ENCODE measurements at regions not wholly inside any gene's neighbourhood (a gene's known extent, or its start where the extent isn't known, plus 50 kb on each side); places are given as distances from the start of the nearest gene placed in this dataset.

GRCh38 chr10:36591436-36591835 is 534.0 kb upstream of the ANKRD30A start:
- no peak overlapping the region for H3K4me3 ChIP-seq (ENCODE audit: low read depth, low read length)
- no peak overlapping the region for H2AFZ ChIP-seq
- H3K27me3 ChIP-seq (ENCODE audit: control insufficient read depth, insufficient read depth, low read length): no peaks in the 10 kb centered on the region
- no peaks in the 10 kb centered on the region for H3K9me3 ChIP-seq (ENCODE audit: control insufficient read depth, low read length)
- no peaks in the 10 kb centered on the region for H3K79me2 ChIP-seq
- no peaks in the 10 kb centered on the region for H3K4me1 ChIP-seq
- H3K36me3 ChIP-seq (ENCODE audit: control insufficient read depth, insufficient read depth, low read length): no peaks in the 10 kb centered on the region
- TF ChIP-seq CTCF (IDR thresholded peaks at IDR 0.05): no peak
- H3K27ac ChIP-seq: no peak overlapping the region
- H3K9ac ChIP-seq: no peak overlapping the region
- H3K4me2 ChIP-seq (ENCODE audit: low read length): no peak overlapping the region

GRCh38 chr10:36583690-36584089 is 541.7 kb upstream of the ANKRD30A start:
- Histone ChIP-seq H3K4me1 (no peaks in the 10 kb centered on the region), H3K9ac (no peak overlapping the region), H3K36me3 (ENCODE audit: control insufficient read depth, insufficient read depth, low read length) (no peaks in the 10 kb centered on the region), H3K27ac (no peak overlapping the region), H3K27me3 (ENCODE audit: control insufficient read depth, insufficient read depth, low read length) (no peaks in the 10 kb centered on the region), H3K4me3 (ENCODE audit: low read depth, low read length) (no peak overlapping the region), H3K79me2 (no peaks in the 10 kb centered on the region), H3K9me3 (ENCODE audit: control insufficient read depth, low read length) (no peaks in the 10 kb centered on the region), H2AFZ (no peak overlapping the region), H3K4me2 (ENCODE audit: low read length) (no peak overlapping the region)
- TF ChIP-seq CTCF (IDR thresholded peaks at IDR 0.05): no peak

- no peaks in the 10 kb centered on the region for H3K27me3 ChIP-seq (ENCODE audit: control insufficient read depth, insufficient read depth, low read length)
- H3K4me1 ChIP-seq: no peaks in the 10 kb centered on the region
- no peak overlapping the region for H3K4me3 ChIP-seq (ENCODE audit: low read depth, low read length)
- no peak for TF ChIP-seq CTCF (IDR thresholded peaks at IDR 0.05)
- no peak overlapping the region for H2AFZ ChIP-seq
- no peaks in the 10 kb centered on the region for H3K9me3 ChIP-seq (ENCODE audit: control insufficient read depth, low read length)
- H3K4me2 ChIP-seq (ENCODE audit: low read length): no peak overlapping the region
- H3K36me3 ChIP-seq (ENCODE audit: control insufficient read depth, insufficient read depth, low read length): no peaks in the 10 kb centered on the region
- no peak overlapping the region for H3K9ac ChIP-seq
- H3K79me2 ChIP-seq: no peaks in the 10 kb centered on the region
- no peak overlapping the region for H3K27ac ChIP-seq
Observed at GRCh38 chr10:36581237-36581636, 544.2 kb upstream of the ANKRD30A start.

GRCh38 chr10:36578306-36578705 is 547.1 kb upstream of the ANKRD30A start:
- H3K4me3 ChIP-seq (ENCODE audit: low read depth, low read length): no peak overlapping the region
- H2AFZ ChIP-seq: no peak overlapping the region
- H3K36me3 ChIP-seq (ENCODE audit: control insufficient read depth, insufficient read depth, low read length): no peaks in the 10 kb centered on the region
- H3K27ac ChIP-seq: no peak overlapping the region
- no peak overlapping the region for H3K9ac ChIP-seq
- H3K4me2 ChIP-seq (ENCODE audit: low read length): no peak overlapping the region
- TF ChIP-seq CTCF (IDR thresholded peaks at IDR 0.05): no peak
- no peaks in the 10 kb centered on the region for H3K27me3 ChIP-seq (ENCODE audit: control insufficient read depth, insufficient read depth, low read length)
- H3K4me1 ChIP-seq: no peaks in the 10 kb centered on the region
- no peaks in the 10 kb centered on the region for H3K9me3 ChIP-seq (ENCODE audit: control insufficient read depth, low read length)
- H3K79me2 ChIP-seq: no peaks in the 10 kb centered on the region

GRCh38 chr10:36577126-36577525 is 548.3 kb upstream of the ANKRD30A start:
- H3K4me2 ChIP-seq (ENCODE audit: low read length): no peak overlapping the region
- no peak overlapping the region for H2AFZ ChIP-seq
- no peaks in the 10 kb centered on the region for H3K4me1 ChIP-seq
- no peaks in the 10 kb centered on the region for H3K79me2 ChIP-seq
- no peak overlapping the region for H3K27ac ChIP-seq
- TF ChIP-seq CTCF (IDR thresholded peaks at IDR 0.05): no peak
- H3K36me3 ChIP-seq (ENCODE audit: control insufficient read depth, insufficient read depth, low read length): no peaks in the 10 kb centered on the region
- no peaks in the 10 kb centered on the region for H3K9me3 ChIP-seq (ENCODE audit: control insufficient read depth, low read length)
- H3K9ac ChIP-seq: no peak overlapping the region
- no peaks in the 10 kb centered on the region for H3K27me3 ChIP-seq (ENCODE audit: control insufficient read depth, insufficient read depth, low read length)
- H3K4me3 ChIP-seq (ENCODE audit: low read depth, low read length): no peak overlapping the region

Measured in parathyroid adenoma (tissue), 2 donors.